ENCODE measurements at regions not wholly inside any gene's neighbourhood (a gene's known extent, or its start where the extent isn't known, plus 50 kb on each side); places are given as distances from the start of the nearest gene placed in this dataset.
"Not testable (repeated sequence)": the region's sequence is repeated elsewhere in the genome, so short reads cannot be mapped to it uniquely, and the experiment has no call there.

- no peak for DNase-seq
These were observed 93.1 kb upstream of the HIF1A start for GRCh38 chr14:61602003-61602732.

GRCh38 chr14:61602733-61603077, 92.6 kb upstream of the HIF1A start:
- DNase-seq = no peak

- no peak for DNase-seq
These were observed 91.6 kb upstream of the HIF1A start for GRCh38 chr14:61603736-61604135.

- DNase-seq = peak; percentile 69
These were observed 87.6 kb upstream of the HIF1A start for GRCh38 chr14:61607570-61608244.

GRCh38 chr14:61608245-61609165, 86.8 kb upstream of the HIF1A start:
- peak; percentile 49 for DNase-seq

GRCh38 chr14:61609191-61609843, 86.0 kb upstream of the HIF1A start:
- no peak for DNase-seq

- DNase-seq = no peak
These were observed 85.4 kb upstream of the HIF1A start for GRCh38 chr14:61609884-61610283.

- no peak for DNase-seq
These were observed 84.4 kb upstream of the HIF1A start for GRCh38 chr14:61610900-61611299.

GRCh38 chr14:61611880-61612630, 83.3 kb upstream of the HIF1A start:
- DNase-seq = no peak

GRCh38 chr14:61613006-61613405, 82.3 kb upstream of the HIF1A start:
- not testable (repeated sequence) for DNase-seq

- DNase-seq = no peak
These were observed 80.6 kb upstream of the HIF1A start for GRCh38 chr14:61614693-61615092.

GRCh38 chr14:61615743-61616523, 79.4 kb upstream of the HIF1A start:
- no peak for DNase-seq

GRCh38 chr14:61616524-61617185, 78.7 kb upstream of the HIF1A start:
- no peak for DNase-seq

- DNase-seq = no peak
These were observed 76.9 kb upstream of the HIF1A start for GRCh38 chr14:61618448-61618847.

- no peak for DNase-seq
These were observed 75.8 kb upstream of the HIF1A start for GRCh38 chr14:61619494-61619893.

- no peak for DNase-seq
These were observed 75.0 kb upstream of the HIF1A start for GRCh38 chr14:61620130-61620946.

- DNase-seq = no peak
These were observed 73.9 kb upstream of the HIF1A start for GRCh38 chr14:61621444-61621843.

GRCh38 chr14:61622051-61622450, 73.3 kb upstream of the HIF1A start:
- DNase-seq = no peak

- DNase-seq = no peak
These were observed 71.4 kb upstream of the HIF1A start for GRCh38 chr14:61623927-61624326.

GRCh38 chr14:61625165-61625564, 70.1 kb upstream of the HIF1A start:
- DNase-seq = no peak

Data from femur (tissue), 1 donor.